HS-5 (cell line): ENCODE measurements at regions not wholly inside any gene's neighbourhood (a gene's known extent, or its start where the extent isn't known, plus 50 kb on each side); places are given as distances from the start of the nearest gene placed in this dataset.
"Not testable (repeated sequence)": the region's sequence is repeated elsewhere in the genome, so short reads cannot be mapped to it uniquely, and the experiment has no call there.

Experiments
- DNase-seq: peaks from one replicate; pipeline ENCODE4 v3.0.0-alpha.2; 2012; ENCODE audit warnings: low read depth

DNA sequence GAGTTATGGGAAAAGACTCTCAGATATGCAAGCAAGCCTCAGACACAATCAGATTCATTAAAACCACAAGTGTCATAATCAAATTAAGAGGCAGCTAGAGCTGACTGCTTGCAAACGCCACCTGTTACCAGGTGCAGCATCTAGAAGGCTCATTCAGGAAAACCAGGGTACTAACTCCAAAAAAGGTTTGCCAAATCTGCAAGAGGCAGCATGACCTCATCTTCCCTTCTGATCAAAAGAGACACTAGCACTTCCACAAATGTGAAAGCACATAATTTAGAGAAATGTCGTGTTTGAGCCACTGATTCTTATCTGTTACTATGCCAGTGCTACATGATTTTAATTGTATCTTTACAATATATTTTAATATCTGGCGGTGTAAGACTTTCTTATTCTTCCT is 123.3 kb upstream of the NANOGP8 start:
- DNase-seq = no peak

DNA sequence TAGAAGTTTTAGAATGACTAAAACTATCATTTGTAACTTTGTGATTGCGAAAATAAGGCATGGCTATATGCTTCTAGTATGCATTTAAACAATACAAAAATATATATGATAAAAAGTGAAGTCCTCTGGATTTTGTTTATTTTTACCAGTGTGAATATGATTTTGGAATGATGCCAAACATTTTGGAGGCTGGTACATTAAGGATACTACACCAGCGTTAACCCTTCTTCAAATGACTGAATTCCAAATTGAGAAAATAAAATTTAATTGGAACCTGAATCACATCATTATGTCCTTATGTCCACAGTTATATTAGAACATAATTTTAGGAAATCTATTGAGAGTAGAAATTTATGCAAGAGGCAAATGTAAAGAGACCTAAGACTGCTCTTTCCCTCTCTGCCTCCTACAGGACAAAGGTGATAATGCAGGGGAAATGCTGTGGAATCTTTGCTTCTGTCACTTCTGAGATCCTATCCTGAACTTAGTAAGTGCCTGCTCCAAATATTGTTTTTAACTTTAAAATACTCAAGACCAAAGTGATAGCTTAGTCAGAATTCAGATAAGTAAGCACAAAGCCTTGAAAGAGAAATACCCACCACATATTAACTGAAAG is 121.1 kb upstream of the NANOGP8 start:
- no peak for DNase-seq

- DNase-seq = no peak
These were observed 113.1 kb upstream of the NANOGP8 start for GRCh38 chr15:35198197-35198596.

GRCh38 chr15:35197754-35198153 is 112.7 kb upstream of the NANOGP8 start:
- DNase-seq = no peak

DNA sequence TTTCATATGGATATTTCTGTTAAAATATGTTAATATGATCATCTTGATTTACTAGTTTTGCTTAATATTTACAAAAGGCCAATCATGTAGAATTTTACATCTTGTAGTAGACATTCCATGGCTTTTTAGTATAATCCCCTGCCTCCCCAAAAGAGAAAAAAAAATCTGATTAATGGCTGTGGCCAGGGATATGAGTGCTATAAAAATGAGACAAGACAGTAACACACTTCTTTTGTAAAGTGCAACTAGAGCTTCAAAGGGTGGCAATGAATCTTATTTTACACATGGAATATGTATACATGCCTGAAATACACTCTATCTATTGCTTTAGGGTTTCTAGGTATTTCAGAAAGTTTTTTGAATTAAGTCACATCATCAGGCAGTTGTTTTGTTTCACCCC is 112.2 kb upstream of the NANOGP8 start:
- DNase-seq = no peak

DNA sequence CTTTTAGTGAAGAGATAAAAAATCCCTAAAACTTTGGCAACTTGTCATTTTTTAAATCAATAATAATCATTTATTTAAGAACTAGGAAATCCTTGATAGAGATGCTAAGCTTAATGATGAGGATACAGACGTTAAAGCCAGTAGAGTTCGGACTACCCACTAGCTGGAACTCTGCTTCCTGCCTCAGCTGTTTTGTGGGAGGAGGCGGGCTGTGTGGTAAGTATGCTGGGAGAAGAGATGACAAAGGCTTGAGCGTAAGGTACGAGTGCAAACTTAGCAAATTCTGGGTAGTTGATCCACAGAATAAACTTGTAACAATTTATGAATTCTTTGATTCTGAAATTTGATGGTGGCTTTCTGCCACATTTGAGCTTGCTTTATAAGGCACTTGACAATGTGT is 111.2 kb upstream of the NANOGP8 start:
- DNase-seq = no peak

GRCh38 chr15:35195649-35196048 is 110.6 kb upstream of the NANOGP8 start:
- DNase-seq = no peak

DNA sequence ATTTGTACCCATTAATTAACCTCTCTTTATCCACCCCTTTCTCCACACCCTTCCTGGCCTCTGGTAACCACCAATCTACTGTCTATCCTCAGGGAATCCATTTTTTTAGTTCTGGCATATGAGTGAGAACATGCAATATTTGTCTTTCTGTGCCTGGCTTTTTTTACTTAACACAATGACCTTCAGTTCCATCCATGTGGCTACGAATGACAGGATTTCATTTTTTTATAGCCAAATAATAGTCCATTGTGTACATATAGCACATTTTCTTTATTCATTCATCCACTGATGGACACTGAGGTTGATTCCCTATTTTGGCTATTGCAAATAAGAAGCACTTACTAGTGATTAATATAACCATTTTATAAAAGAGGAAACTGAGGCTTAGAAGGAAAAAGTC is 109.9 kb upstream of the NANOGP8 start:
- DNase-seq = no peak

GRCh38 chr15:35194296-35194695 is 109.2 kb upstream of the NANOGP8 start:
- DNase-seq = no peak

DNA sequence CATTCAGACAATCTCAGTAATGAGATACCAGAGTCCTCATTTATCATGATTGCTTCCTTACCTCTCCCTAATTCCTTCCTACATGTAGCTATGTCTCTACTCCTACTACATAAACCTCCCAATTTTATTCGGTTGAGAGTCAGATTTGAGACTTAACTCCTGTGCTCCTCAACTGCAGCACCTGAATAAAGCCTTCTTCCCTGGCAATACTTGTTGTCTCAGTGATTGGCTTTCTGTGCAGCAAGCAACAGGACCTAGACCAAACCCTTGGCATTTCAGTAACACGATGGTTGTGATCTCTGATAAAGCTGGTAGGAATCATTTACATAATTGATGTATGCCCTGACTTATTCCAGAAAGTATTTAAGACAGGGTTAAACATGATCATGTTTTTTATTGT is 106.7 kb upstream of the NANOGP8 start:
- DNase-seq = no peak

DNA sequence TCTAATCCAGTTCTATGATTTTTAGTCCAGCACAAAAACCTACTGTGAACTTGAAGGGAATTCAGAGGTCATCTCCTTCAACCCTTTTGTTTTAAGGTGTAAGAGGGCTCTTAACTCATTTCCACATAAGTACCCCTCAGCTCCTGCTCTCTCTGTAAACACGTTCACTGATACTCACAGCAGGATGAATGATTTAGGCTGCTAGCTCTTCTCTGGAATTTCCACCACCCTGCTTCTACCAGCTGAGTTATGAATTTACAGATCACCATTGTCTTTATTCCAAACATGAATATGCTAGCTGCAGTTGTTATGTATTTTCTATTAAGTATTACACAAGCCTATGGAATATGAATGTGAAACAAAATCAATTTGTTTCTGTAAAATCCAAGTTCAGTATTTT is 101.3 kb upstream of the NANOGP8 start:
- DNase-seq = no peak

DNA sequence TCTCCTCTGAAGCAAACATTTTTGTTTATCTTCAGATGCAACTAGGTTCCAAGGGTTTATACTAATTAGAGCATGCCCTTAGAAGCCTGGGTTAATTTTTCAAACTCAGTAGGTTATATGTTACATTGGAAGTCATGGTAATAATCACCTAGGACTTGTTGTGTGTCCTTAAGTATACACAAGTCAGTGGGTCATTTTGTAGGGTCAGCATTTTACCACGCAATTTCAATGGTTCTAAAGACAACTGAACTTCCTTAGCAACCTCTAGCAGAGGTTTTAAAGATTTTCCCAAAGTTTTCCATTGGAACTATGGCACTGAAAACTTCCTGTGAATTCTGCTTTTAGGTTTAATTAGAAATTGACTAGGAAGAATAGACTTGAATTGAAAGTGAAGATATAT is 99.6 kb upstream of the NANOGP8 start:
- no peak for DNase-seq

DNA sequence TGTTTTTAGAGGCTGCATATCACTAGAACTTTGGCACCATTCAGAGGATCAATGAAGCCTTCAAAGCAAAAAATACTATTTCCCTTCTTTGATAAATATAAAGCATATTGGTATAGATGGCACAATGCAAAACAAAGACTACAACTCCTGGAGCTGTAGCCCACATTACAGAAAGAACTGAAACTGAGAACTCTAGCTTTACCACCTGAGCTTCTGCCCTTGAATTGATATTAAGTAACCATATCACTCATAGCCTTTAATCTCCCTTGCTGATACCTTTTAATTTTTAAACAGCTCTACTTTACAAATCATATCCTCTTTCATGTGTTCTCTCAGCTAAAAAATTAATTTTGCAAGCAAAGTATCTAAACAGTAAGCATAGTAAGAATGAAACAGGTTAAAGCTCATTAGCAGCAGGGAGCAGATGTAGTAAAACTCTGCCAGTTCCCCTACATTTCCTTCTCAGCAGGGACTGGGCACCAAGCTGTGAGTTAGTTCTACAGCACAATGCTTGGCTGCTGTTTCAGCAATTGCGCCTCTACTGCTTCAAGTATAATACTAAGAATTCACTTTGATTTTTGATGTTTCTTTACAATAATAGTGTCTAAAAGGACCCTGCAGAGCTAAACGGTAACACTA is 97.9 kb upstream of the NANOGP8 start:
- no peak for DNase-seq

DNA sequence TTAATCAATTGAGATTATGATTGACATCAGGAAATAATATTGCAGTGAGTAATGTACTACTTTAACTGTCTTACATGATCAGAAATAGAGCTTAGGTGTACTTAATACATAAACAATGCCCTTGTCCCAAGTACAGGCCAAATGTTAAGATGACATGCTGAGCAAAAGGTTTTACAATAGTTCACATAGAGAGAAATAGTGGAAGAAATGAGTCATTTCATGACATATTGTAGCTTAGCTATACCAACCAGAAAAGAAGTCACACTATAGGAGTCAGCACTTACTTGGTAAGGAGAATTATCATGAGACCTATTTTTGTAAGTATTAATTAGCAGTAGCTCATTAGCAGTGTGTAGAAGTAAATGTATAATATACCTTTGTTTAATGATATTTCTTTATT is 96.4 kb upstream of the NANOGP8 start:
- DNase-seq = peak; percentile 15

GRCh38 chr15:35179739-35180138 is 94.6 kb upstream of the NANOGP8 start:
- no peak for DNase-seq

GRCh38 chr15:35178186-35178585 is 93.1 kb upstream of the NANOGP8 start:
- DNase-seq = not testable (repeated sequence)

- DNase-seq = no peak
These were observed 89.9 kb upstream of the NANOGP8 start for GRCh38 chr15:35174948-35175347.

GRCh38 chr15:35173444-35174118 is 88.5 kb upstream of the NANOGP8 start:
- no peak for DNase-seq

DNA sequence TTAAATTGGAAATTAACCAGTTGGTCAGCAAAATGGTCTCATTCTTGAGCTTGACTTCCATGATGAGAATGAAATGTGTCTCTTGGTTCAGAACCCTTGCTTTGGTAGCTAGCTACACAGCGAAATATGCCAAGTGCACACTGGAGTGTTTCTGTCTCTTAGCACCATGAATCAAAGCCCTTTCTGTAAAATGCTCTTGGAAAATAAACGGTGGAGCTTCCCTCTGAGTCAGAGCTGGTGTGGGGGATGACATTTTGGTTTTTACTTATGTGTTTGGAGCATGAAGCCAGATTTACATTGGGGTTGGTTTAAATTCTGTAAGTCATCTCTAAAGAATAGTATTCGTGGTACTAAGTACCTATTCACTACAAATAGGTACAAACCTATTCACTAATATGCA is 85.1 kb upstream of the NANOGP8 start:
- no peak for DNase-seq

GRCh38 chr15:35168464-35168863 is 83.4 kb upstream of the NANOGP8 start:
- DNase-seq = peak; percentile 66

- DNase-seq = no peak
These were observed 82.6 kb upstream of the NANOGP8 start for GRCh38 chr15:35167675-35168074.

DNA sequence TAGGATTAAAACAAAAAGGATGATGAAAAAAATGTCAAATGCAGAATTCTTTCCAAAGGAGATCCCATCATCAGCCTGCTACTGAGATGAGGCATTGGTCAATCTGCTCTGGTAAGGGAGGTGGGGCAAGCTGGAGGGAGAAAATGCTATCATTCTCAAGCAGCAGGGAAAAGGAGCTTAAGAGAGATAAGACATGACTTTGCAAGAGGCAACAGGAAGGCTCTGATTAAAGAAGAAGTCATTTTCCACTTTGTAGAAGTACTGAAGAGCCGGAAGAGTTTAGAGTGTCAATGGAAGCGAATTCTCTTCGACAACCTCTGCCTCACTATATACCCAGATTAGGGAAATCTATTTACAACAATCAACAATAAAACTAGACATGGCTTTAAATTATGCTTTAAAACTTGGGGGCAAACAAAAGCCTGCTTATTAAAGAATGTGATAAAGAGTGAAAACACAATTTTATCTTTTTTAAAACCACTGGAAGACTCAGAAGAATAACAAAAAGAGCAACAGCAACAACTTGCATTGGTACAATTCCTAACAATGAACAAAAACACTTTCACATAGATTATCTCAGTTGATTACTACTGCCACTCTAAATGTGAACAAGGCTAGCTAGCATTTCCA is 81.8 kb upstream of the NANOGP8 start:
- no peak for DNase-seq

DNA sequence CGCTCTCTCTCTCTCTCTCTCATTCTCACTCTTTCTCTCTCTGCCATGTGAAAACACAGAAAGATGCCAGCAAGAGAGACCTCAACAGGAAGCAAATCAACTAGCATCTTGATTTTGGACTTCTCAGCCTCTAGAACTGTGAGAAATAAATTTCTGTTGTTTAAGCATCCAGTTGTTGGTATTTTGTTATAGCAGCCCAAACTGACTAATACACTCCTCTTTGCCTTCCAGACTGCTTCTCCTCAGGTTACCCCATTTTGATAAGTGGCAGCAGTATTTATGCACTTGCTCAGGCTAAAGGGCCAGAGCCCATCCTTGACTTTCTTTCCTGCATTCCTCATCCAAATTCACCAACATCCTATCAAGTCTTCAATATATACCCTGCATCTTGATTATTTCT is 76.6 kb upstream of the NANOGP8 start:
- no peak for DNase-seq
